Adrenal gland (tissue), 5 donors: ENCODE measurements at regions not wholly inside any gene's neighbourhood (a gene's known extent, or its start where the extent isn't known, plus 50 kb on each side); places are given as distances from the start of the nearest gene placed in this dataset.

Experiments
- POLR2A ChIP-seq, 2 donors: fragments of 450-650 bp; IDR thresholded peaks; one replicate each; pipeline ENCODE4 v1.6.1; 2017; ENCODE audit warnings: antibody characterized with exemption in 2 of 2, mild to moderate bottlenecking in 2 of 2, moderate library complexity in 1 of 2
- TF ChIP-seq, protein P1 (sequence below), 6 experiments: fragments of 450-650 bp in 4 of 6; fragments of 200-600 bp in 2 of 6; sonication (generic) in 1 of 6; IDR thresholded peaks; 1 replicate in 5 of 6; 2 replicates in 1 of 6; pipeline versions ENCODE4 v1.5.1 to v1.8.0; 2016 to 2021; ENCODE audit warnings: antibody characterized with exemption in 6 of 6, mild to moderate bottlenecking in 2 of 6, moderate library complexity in 1 of 6
- donor health status: DM: no; HTN: no; CAD: no.

- TF ChIP-seq, protein P1, sequence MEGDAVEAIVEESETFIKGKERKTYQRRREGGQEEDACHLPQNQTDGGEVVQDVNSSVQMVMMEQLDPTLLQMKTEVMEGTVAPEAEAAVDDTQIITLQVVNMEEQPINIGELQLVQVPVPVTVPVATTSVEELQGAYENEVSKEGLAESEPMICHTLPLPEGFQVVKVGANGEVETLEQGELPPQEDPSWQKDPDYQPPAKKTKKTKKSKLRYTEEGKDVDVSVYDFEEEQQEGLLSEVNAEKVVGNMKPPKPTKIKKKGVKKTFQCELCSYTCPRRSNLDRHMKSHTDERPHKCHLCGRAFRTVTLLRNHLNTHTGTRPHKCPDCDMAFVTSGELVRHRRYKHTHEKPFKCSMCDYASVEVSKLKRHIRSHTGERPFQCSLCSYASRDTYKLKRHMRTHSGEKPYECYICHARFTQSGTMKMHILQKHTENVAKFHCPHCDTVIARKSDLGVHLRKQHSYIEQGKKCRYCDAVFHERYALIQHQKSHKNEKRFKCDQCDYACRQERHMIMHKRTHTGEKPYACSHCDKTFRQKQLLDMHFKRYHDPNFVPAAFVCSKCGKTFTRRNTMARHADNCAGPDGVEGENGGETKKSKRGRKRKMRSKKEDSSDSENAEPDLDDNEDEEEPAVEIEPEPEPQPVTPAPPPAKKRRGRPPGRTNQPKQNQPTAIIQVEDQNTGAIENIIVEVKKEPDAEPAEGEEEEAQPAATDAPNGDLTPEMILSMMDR (IDR thresholded peaks at IDR 0.05): no peak
- TF ChIP-seq POLR2A (IDR thresholded peaks at IDR 0.05): no peak
Observed at GRCh38 chr15:69628256-69629093, 175.9 kb downstream of the RPLP1 start.
